HCT116 (cell line): ENCODE measurements at regions not wholly inside any gene's neighbourhood (a gene's known extent, or its start where the extent isn't known, plus 50 kb on each side); places are given as distances from the start of the nearest gene placed in this dataset.

ENCODE experiments used
- ATAC-seq: fragments of 200-7000 bp; cut with Tn5 transposase; 2 replicates; pipeline ENCODE4 v1.9.1; 2020; ENCODE audit warnings: mild to moderate bottlenecking, moderate library complexity
- BruUV-seq: library from RNA; stranded (reverse); fragments of 400-500 nt; replicated peaks from 2 replicates; lab custom pipeline; 2021; lab: Mats Ljungman, UMichigan
- CTCF ChIA-PET: fragments of 300-600 bp; sonication (Branson Sonifier 250); formaldehyde crosslinking; loops from one replicate; lab custom pipeline; 2021; ENCODE audit warnings: antibody characterized with exemption; lab: Charles Lee
- POLR2A ChIA-PET: fragments of 300-600, 350-600 bp; sonication (Branson Sonifier 250); formaldehyde crosslinking; loops from one replicate; lab custom pipeline; 2021; ENCODE audit warnings: antibody characterized with exemption; lab: Charles Lee
- RAD21 ChIA-PET, 2 experiments: fragments of 300-600 bp; sonication (Branson Sonifier 250); formaldehyde crosslinking; loops; one replicate each; lab custom pipeline; 2023; ENCODE audit warnings: low total read pairs in 2 of 2; ENCODE audit not compliant: uncharacterized antibody in 2 of 2, unreplicated experiment in 2 of 2, low non-redundant PET in 1 of 2; lab: Charles Lee
- DNase-seq: peaks from one replicate; pipeline ENCODE4 v3.0.0-alpha.2; 2010; ENCODE audit warnings: low read depth, low spot score
- H2AFZ ChIP-seq: fragments of 200-600 bp; shearing (Covaris generic), sonication (generic); 2 replicates; pipeline ENCODE4 v1.6.1; 2017; ENCODE audit warnings: low read depth, mixed run types, mixed read lengths, antibody characterized with exemption, low read length; ENCODE audit not compliant: poor library complexity, severe bottlenecking
- H3K27ac ChIP-seq: 2 replicates; pipeline ENCODE4 v1.5.1; 2012; ENCODE audit warnings: low read depth, low read length
- H3K27me3 ChIP-seq: fragments of 200-600 bp; sonication (generic); 2 replicates; pipeline ENCODE4 v1.6.1; 2016; ENCODE audit warnings: mixed run types, low read length, mixed read lengths; ENCODE audit not compliant: insufficient read depth
- H3K36me3 ChIP-seq, 2 experiments: fragments of 200-500 bp in 1 of 2; fragments of 200-600 bp in 1 of 2; sonication (Bioruptor generic) in 1 of 2; sonication (generic) in 1 of 2; 2 replicates each; pipeline versions ENCODE4 v1.5.1 to v1.6.1; 2014 to 2016; ENCODE audit warnings: low read length in 2 of 2, inconsistent platforms in 1 of 2, mixed read lengths in 1 of 2, mixed run types in 1 of 2; ENCODE audit not compliant: insufficient read depth in 2 of 2, control insufficient read depth in 1 of 2
- H3K4me1 ChIP-seq, 2 experiments: fragments of 200-600 bp in 1 of 2; sonication (generic) in 1 of 2; 2 replicates each; pipeline versions ENCODE4 v1.5.1 to v1.6.1; 2012 to 2017; ENCODE audit warnings: low read length in 2 of 2, inconsistent platforms in 1 of 2, mild to moderate bottlenecking in 1 of 2, mixed read lengths in 1 of 2, mixed run types in 1 of 2, moderate library complexity in 1 of 2; ENCODE audit not compliant: insufficient read depth in 2 of 2, control insufficient read depth in 1 of 2
- H3K4me2 ChIP-seq: fragments of 200-600 bp; sonication (generic); 2 replicates; pipeline ENCODE4 v1.6.1; 2017; ENCODE audit warnings: mixed run types, low read length, mixed read lengths
- H3K4me3 ChIP-seq, 2 experiments: fragments of 200-600 bp in 1 of 2; sonication (generic) in 1 of 2; replicated peaks in 1 of 2; 2 replicates each; pipeline ENCODE4 v1.5.1; 2011 to 2016; ENCODE audit warnings: low read length in 2 of 2, control low read depth in 1 of 2, low read depth in 1 of 2, mild to moderate bottlenecking in 1 of 2, mixed read lengths in 1 of 2, mixed run types in 1 of 2
- H3K79me2 ChIP-seq: fragments of 200-600 bp; sonication (generic); 2 replicates; pipeline ENCODE4 v1.6.1; 2017; ENCODE audit warnings: mild to moderate bottlenecking, mixed run types, low read length, moderate library complexity, mixed read lengths; ENCODE audit not compliant: insufficient read depth
- H3K9ac ChIP-seq: fragments of 200-600 bp; sonication (generic); 2 replicates; pipeline ENCODE4 v1.6.1; 2016; ENCODE audit warnings: low read length, mixed read lengths
- H3K9me2 ChIP-seq: fragments of 200-600 bp; sonication (generic), shearing (Covaris generic); 2 replicates; pipeline ENCODE4 v1.6.1; 2017; ENCODE audit warnings: mixed run types, mild to moderate bottlenecking, moderate library complexity; ENCODE audit not compliant: insufficient read depth
- H3K9me3 ChIP-seq, 2 experiments: fragments of 200-500 bp in 1 of 2; fragments of 200-600 bp in 1 of 2; sonication (Bioruptor generic) in 1 of 2; sonication (generic) in 1 of 2; 2 replicates each; pipeline ENCODE4 v1.6.1; 2014 to 2017; ENCODE audit warnings: low read length in 2 of 2, mixed read lengths in 2 of 2, inconsistent platforms in 1 of 2, low read depth in 1 of 2, mild to moderate bottlenecking in 1 of 2, mixed run types in 1 of 2, moderate library complexity in 1 of 2; ENCODE audit not compliant: control insufficient read depth in 1 of 2, insufficient read depth in 1 of 2
- H4K20me1 ChIP-seq: fragments of 200-600 bp; sonication (generic), shearing (Covaris generic); 2 replicates; pipeline ENCODE4 v1.6.1; 2017; ENCODE audit warnings: mixed run types, mild to moderate bottlenecking, moderate library complexity; ENCODE audit not compliant: insufficient read depth
- CBX3 ChIP-seq: IDR thresholded peaks from 2 replicates; pipeline ENCODE4 v1.6.1; 2012; ENCODE audit warnings: low read depth
- CEBPB ChIP-seq: IDR thresholded peaks from 2 replicates; pipeline ENCODE4 v1.6.1; 2012; ENCODE audit warnings: low read depth
- EGR1 ChIP-seq: IDR thresholded peaks from 2 replicates; pipeline ENCODE4 v1.6.1; 2012; ENCODE audit warnings: low read depth
- ELF1 ChIP-seq: IDR thresholded peaks from 2 replicates; pipeline ENCODE4 v1.6.1; 2012; ENCODE audit warnings: low read depth, borderline replicate concordance
- EZH2phosphoT487 ChIP-seq: fragments of 200-600 bp; IDR thresholded peaks from 2 replicates; pipeline ENCODE4 v1.6.1; 2018; ENCODE audit warnings: antibody characterized with exemption, borderline replicate concordance
- FOSL1 ChIP-seq: IDR thresholded peaks from 2 replicates; pipeline ENCODE4 v1.6.1; 2012; ENCODE audit warnings: low read depth
- JUND ChIP-seq: IDR thresholded peaks from 2 replicates; pipeline ENCODE4 v1.6.1; 2012
- POLR2A ChIP-seq: IDR thresholded peaks from 2 replicates; pipeline ENCODE4 v1.7.0; 2011; ENCODE audit warnings: borderline replicate concordance; ENCODE audit not compliant: insufficient read depth, insufficient read length; ENCODE audit errors: extremely low read depth
- SP1 ChIP-seq: IDR thresholded peaks from 2 replicates; pipeline ENCODE4 v1.6.1; 2012; ENCODE audit warnings: low read depth
- SRF ChIP-seq: IDR thresholded peaks from 2 replicates; pipeline ENCODE4 v1.6.1; 2012; ENCODE audit warnings: low read depth
- TCF7L2 ChIP-seq: IDR thresholded peaks from 2 replicates; pipeline ENCODE4 v1.7.0; 2011; ENCODE audit warnings: borderline replicate concordance, inconsistent platforms; ENCODE audit not compliant: insufficient read depth, insufficient read length; ENCODE audit errors: extremely low read depth
- YY1 ChIP-seq: IDR thresholded peaks from 2 replicates; pipeline ENCODE4 v1.6.1; 2011; ENCODE audit warnings: low read length, low read depth, moderate library complexity, mild to moderate bottlenecking; ENCODE audit not compliant: insufficient replicate concordance; ENCODE audit errors: extremely low read depth
- ZFX ChIP-seq: fragments of 450-650 bp; IDR thresholded peaks from 2 replicates; pipeline ENCODE4 v1.6.1; 2017
- ZNF274 ChIP-seq: fragments of 200-500 bp; sonication (Bioruptor generic); IDR thresholded peaks from 2 replicates; pipeline ENCODE4 v1.6.1; 2014; ENCODE audit warnings: mild to moderate bottlenecking, low read depth, low read length, inconsistent platforms
- intact Hi-C: fragments of 100-400 bp; cut with micrococcal nuclease; formaldehyde crosslinking; loops from 2 replicates; pipeline ENCODE4 v1.10.0; 2022
- TF ChIP-seq, protein P1 (sequence below), 3 experiments: fragments of 200-600 bp in 1 of 3; sonication (generic) in 1 of 3; IDR thresholded peaks in 2 of 3; conservative IDR thresholded peaks in 1 of 3; 2 replicates each; pipeline ENCODE4 v1.5.1; 2012 to 2017; ENCODE audit warnings: low read depth in 2 of 3, low read length in 2 of 3, antibody characterized with exemption in 1 of 3, borderline replicate concordance in 1 of 3, control low read depth in 1 of 3, mild to moderate bottlenecking in 1 of 3, mixed read lengths in 1 of 3, mixed run types in 1 of 3, moderate library complexity in 1 of 3; ENCODE audit not compliant: insufficient read depth in 1 of 3
- TF ChIP-seq, protein P2 (sequence below): IDR thresholded peaks from 2 replicates; pipeline ENCODE4 v1.6.1; 2012

DNA sequence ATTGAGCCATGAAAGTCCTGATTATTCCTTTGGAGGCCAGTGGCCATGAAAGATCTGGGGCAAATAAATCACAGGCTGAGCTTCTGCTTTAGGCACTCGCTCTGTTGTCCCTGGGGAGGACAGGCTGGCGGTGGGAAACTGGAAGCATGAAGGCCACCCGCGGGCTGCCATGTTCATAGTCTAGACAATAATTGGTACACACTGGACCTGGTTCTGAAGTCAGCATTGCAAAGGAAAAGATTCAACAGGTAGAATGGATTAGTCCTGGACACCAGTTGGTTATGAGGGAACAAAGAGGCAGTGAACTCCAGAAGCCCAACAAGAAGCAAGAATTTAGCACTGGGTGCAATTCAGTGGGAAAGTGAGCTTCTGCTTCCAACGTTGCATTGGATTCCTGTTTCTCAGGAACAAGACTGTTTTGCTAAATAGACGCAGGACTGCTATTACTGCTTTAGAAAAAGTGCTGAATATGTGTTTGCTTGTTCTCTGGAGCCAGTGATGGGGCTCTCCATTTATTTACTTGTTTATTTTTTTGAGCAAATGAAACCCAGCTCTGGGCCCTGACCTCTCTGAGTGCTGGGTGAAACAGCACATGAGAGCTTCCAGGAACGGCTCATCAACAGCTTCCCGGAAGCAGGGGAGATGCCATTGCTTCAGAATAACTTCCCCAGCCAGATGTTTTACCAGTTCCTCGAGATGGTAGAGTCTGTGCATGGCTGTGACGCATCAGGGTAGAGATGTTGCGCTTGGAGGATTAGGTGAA lies 336.4 kb downstream of the ZNF536 start:
- no peak overlapping the region for H3K9ac ChIP-seq
- POLR2A ChIA-PET, result no interaction called here
- no peaks in the 10 kb centered on the region for H3K79me2 ChIP-seq
- no peak overlapping the region for H2AFZ ChIP-seq
- no peaks in the 10 kb centered on the region for H4K20me1 ChIP-seq
- no peaks in the 10 kb centered on the region; a peak in 1 of 4 replicates for H3K9me3 ChIP-seq
- no peak for DNase-seq
- H3K27me3 ChIP-seq, result no peaks in the 10 kb centered on the region
- no peak overlapping the region for H3K27ac ChIP-seq
- CTCF ChIA-PET, result no interaction called here
- RAD21 ChIA-PET, result no interaction called here
- H3K36me3 ChIP-seq, result no peaks in the 10 kb centered on the region
- no peaks in the 10 kb centered on the region for H3K4me1 ChIP-seq
- no peak for TF ChIP-seq SP1
- TF ChIP-seq EZH2phosphoT487, result no peak
- TF ChIP-seq POLR2A, result no peak
- no peak for TF ChIP-seq ZFX
- no peak for TF ChIP-seq ELF1
- BruUV-seq, result no TSS peak
- intact Hi-C loops, result no loop called here
- no peak for ATAC-seq
- H3K4me2 ChIP-seq, result no peak overlapping the region
- no peak overlapping the region for H3K4me3 ChIP-seq
- no peaks in the 10 kb centered on the region for H3K9me2 ChIP-seq

GRCh38 chr19:30704771-30705330 lies 332.7 kb downstream of the ZNF536 start:
- no peaks in the 10 kb centered on the region for H3K36me3 ChIP-seq
- no peak overlapping the region for H3K9ac ChIP-seq
- ChIA-PET RAD21 (no interaction called here), POLR2A (no interaction called here), CTCF (no interaction called here)
- no peak overlapping the region for H3K4me2 ChIP-seq
- ATAC-seq (no peak), DNase-seq (no peak)
- no peak overlapping the region for H3K27ac ChIP-seq
- peaks cover 0 to 4% of the 10 kb centered on the region in 2 experiments; a peak in 1 of 4 replicates for H3K9me3 ChIP-seq
- H3K79me2 ChIP-seq, result no peaks in the 10 kb centered on the region
- H3K27me3 ChIP-seq, result no peaks in the 10 kb centered on the region
- BruUV-seq, result no TSS peak
- no peaks in the 10 kb centered on the region for H3K4me1 ChIP-seq
- no peak for TF ChIP-seq EGR1
- TF ChIP-seq CBX3, result no peak
- no peak for TF ChIP-seq YY1
- no peak for TF ChIP-seq ZNF274
- TF ChIP-seq, protein P1, sequence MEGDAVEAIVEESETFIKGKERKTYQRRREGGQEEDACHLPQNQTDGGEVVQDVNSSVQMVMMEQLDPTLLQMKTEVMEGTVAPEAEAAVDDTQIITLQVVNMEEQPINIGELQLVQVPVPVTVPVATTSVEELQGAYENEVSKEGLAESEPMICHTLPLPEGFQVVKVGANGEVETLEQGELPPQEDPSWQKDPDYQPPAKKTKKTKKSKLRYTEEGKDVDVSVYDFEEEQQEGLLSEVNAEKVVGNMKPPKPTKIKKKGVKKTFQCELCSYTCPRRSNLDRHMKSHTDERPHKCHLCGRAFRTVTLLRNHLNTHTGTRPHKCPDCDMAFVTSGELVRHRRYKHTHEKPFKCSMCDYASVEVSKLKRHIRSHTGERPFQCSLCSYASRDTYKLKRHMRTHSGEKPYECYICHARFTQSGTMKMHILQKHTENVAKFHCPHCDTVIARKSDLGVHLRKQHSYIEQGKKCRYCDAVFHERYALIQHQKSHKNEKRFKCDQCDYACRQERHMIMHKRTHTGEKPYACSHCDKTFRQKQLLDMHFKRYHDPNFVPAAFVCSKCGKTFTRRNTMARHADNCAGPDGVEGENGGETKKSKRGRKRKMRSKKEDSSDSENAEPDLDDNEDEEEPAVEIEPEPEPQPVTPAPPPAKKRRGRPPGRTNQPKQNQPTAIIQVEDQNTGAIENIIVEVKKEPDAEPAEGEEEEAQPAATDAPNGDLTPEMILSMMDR (IDR thresholded peaks at IDR 0.05 in 2 of 3, conservative IDR thresholded peaks at IDR 0.05 in 1 of 3; ENCODE audit: borderline replicate concordance in 1 of 3, insufficient read depth in 1 of 3, low read depth in 2 of 3, low read length in 2 of 3), result no peak
- no peak for TF ChIP-seq EZH2phosphoT487
- no peak for TF ChIP-seq CEBPB
- TF ChIP-seq SRF, result no peak
- no peak for TF ChIP-seq JUND
- no peak for TF ChIP-seq FOSL1
- TF ChIP-seq, protein P2, sequence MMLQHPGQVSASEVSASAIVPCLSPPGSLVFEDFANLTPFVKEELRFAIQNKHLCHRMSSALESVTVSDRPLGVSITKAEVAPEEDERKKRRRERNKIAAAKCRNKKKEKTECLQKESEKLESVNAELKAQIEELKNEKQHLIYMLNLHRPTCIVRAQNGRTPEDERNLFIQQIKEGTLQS, result no peak
- no peak for TF ChIP-seq TCF7L2
- intact Hi-C loops, result no loop called here
- H3K9me2 ChIP-seq, result no peaks in the 10 kb centered on the region
- no peaks in the 10 kb centered on the region for H4K20me1 ChIP-seq
- H2AFZ ChIP-seq, result no peak overlapping the region
- H3K4me3 ChIP-seq, result no peak overlapping the region
